C4-2B (cell line): ENCODE measurements at regions not wholly inside any gene's neighbourhood (a gene's known extent, or its start where the extent isn't known, plus 50 kb on each side); places are given as distances from the start of the nearest gene placed in this dataset.

Experiments used
- ZFX ChIP-seq: fragments of 450-650 bp; IDR thresholded peaks from 2 replicates; pipeline ENCODE4 v1.6.1; 2017
- TF ChIP-seq, protein P1 (sequence below): fragments of 450-650 bp; conservative IDR thresholded peaks from 2 replicates; pipeline ENCODE4 v1.5.1; 2017; ENCODE audit warnings: mild to moderate bottlenecking

GRCh38 chr5:17697671-17698070, 63.4 kb downstream of the TAF11L14 start:
- TF ChIP-seq, protein P1, sequence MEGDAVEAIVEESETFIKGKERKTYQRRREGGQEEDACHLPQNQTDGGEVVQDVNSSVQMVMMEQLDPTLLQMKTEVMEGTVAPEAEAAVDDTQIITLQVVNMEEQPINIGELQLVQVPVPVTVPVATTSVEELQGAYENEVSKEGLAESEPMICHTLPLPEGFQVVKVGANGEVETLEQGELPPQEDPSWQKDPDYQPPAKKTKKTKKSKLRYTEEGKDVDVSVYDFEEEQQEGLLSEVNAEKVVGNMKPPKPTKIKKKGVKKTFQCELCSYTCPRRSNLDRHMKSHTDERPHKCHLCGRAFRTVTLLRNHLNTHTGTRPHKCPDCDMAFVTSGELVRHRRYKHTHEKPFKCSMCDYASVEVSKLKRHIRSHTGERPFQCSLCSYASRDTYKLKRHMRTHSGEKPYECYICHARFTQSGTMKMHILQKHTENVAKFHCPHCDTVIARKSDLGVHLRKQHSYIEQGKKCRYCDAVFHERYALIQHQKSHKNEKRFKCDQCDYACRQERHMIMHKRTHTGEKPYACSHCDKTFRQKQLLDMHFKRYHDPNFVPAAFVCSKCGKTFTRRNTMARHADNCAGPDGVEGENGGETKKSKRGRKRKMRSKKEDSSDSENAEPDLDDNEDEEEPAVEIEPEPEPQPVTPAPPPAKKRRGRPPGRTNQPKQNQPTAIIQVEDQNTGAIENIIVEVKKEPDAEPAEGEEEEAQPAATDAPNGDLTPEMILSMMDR, result no peak
- no peak for TF ChIP-seq ZFX
